Activated naive CD4-positive, alpha-beta T cell treated with anti-CD3 and anti-CD28 coated beads, Interleukin-2, amount 50 U/mL, for 24 hours (primary cell): ENCODE measurements at regions not wholly inside any gene's neighbourhood (a gene's known extent, or its start where the extent isn't known, plus 50 kb on each side); places are given as distances from the start of the nearest gene placed in this dataset.

ENCODE experiments used
- H3K27ac Mint-ChIP-seq: one replicate; pipeline ENCODE4 v1.8.0; 2021; ENCODE audit warnings: mild to moderate bottlenecking, mixed read lengths
- H3K27me3 Mint-ChIP-seq: one replicate; pipeline ENCODE4 v1.8.0; 2021; ENCODE audit warnings: mixed read lengths
- H3K36me3 Mint-ChIP-seq: one replicate; pipeline ENCODE4 v1.8.0; 2021; ENCODE audit warnings: mixed read lengths
- H3K4me1 Mint-ChIP-seq: one replicate; pipeline ENCODE4 v1.8.0; 2021; ENCODE audit warnings: mixed read lengths
- H3K4me3 Mint-ChIP-seq: one replicate; pipeline ENCODE4 v1.8.0; 2021; ENCODE audit warnings: mild to moderate bottlenecking, mixed read lengths
- H3K9me3 Mint-ChIP-seq: one replicate; pipeline ENCODE4 v1.8.0; 2021; ENCODE audit warnings: mixed read lengths

DNA sequence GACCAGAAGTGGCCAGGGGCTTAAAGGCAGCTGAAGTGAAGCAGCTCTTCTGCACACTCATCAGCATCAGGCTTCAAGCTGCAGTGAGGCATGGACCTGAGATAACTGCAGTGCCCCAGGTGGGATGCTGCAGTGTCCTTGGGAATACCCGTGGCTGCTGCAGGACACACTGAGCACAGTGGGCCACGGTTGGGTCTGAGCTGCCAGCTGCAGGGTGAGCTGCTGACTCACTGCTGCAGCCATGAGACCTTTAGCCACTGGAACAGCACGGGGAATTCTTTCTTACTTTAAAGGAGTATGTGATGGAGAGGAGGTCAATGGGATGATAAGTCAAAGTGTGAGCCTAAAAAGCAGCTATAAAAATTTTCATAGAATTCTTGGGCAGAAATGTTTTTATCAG lies 102.1 kb downstream of the XCL2 start:
- Mint-ChIP-seq H3K4me1 (peaks cover 69% of the 10 kb centered on the region), H3K27ac (no peak overlapping the region), H3K9me3 (no peaks in the 10 kb centered on the region), H3K27me3 (no peaks in the 10 kb centered on the region), H3K36me3 (no peaks in the 10 kb centered on the region), H3K4me3 (no peak overlapping the region)

DNA sequence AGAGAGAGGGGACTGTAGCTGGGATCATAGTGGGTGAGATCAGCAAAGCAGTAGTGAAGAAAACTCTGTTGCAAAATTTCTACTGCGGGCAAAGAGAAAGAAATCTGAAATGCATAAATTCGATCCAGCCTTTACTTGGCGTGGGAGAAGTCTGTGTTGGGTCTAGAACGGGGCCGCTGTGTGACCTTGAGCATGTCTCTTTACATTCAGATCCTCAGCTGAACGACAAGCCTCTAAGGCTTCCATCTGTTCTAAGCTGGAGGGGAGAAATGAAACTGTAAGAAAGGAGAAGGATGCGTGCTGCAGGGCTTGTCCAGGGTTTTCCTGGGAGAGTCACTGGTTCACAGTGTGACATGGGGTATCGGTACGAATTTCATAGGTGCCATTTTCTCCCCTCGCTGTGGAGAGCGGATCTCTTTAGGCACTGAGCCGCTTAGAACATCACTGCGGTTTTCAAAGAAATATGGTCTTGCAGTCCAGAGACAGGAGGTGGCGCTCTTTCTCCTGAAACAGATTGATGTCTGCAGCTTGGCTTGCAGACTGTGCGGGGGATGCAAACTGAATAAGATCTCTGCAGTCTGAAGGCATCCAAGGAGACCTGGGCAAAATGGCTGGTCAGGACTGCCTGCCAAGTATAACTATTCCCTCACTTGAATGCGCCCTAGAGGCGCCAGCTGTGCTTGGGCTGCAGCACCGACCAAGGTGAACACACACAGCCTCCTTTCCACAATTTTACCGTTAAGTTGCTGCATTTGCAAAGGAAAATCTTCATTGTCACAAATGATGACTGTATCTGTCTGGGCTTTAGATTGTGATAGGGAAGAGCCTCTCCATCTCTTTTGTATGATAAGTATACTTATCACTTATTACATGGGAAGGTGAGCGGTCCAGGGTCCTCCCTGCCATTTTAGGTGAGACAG lies 104.1 kb downstream of the XCL2 start:
- H3K27ac Mint-ChIP-seq, result peak overlapping the region; percentile 53
- peaks cover 50% of the 10 kb centered on the region for H3K4me1 Mint-ChIP-seq

DNA sequence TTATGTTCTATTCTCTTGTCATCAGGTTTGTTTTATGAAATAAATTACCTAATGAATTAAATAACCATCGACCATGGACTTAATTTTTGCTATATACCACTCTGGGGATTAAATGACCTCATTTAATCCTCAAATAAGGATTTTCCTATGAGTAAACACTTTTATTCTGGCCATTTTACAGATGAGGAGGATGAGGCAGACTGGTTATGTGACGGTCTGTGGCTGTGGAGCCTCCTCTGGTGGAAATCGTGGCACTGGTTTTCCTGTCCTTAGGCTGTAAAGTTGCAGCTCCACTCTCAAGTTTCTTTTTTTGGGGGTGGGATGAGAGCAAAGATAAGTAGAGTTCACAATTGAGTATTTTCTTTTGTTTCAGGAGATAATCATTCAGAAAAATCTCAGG lies 105.2 kb downstream of the XCL2 start:
- H3K4me1 Mint-ChIP-seq, result peaks cover 40% of the 10 kb centered on the region
- no peaks in the 10 kb centered on the region for H3K36me3 Mint-ChIP-seq
- no peak overlapping the region for H3K27ac Mint-ChIP-seq
- H3K4me3 Mint-ChIP-seq, result no peak overlapping the region
- H3K27me3 Mint-ChIP-seq, result no peaks in the 10 kb centered on the region
- H3K9me3 Mint-ChIP-seq, result no peaks in the 10 kb centered on the region

More for the DNA sequence above, 104.1 kb downstream of the XCL2 start:
- Mint-ChIP-seq H3K4me3 (peak overlapping the region; percentile 72), H3K36me3 (no peaks in the 10 kb centered on the region), H3K27me3 (no peaks in the 10 kb centered on the region), H3K9me3 (no peaks in the 10 kb centered on the region)

DNA sequence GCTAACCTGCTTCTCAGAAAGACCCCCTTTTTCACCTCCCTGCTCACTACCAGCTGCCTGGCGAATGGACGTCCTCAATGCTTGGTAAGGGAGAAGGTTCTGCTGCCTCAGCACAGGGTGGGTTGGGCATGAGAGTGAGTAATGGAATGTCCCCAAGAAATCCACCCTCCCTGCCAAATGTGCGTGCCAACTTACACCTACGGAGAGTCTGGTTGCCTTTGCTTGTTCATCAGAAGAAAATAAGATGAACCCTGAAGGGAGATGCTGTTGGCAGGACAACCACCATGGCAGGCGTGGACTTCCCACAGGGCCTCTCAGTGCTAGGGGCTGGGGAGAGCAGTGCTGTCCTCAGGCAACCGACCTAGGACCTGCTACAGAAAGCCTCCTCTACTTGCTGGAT lies 106.0 kb downstream of the XCL2 start:
- Mint-ChIP-seq H3K36me3 (no peaks in the 10 kb centered on the region), H3K27me3 (no peaks in the 10 kb centered on the region), H3K9me3 (no peaks in the 10 kb centered on the region), H3K27ac (no peak overlapping the region), H3K4me1 (peaks cover 32% of the 10 kb centered on the region), H3K4me3 (no peak overlapping the region)

DNA sequence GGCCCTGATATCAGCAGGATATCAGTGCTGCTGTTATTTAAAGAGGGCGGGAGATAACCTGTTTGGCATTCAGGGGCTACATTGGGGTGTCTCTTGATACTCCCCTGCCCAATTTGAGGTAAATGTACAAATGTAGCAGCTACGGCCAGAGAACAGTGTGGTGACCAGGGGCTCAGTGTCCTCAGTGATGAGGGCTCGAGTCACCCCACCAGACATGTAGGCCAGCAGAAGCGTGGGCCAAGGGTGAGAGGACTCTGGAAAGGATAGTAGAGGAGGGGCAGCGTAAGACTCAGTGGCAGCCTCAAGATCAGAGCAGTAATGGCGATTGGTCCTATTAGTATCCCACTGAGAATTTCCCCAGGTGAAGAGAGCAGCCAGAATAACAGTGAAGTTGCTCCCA lies 108.4 kb downstream of the XCL2 start:
- no peaks in the 10 kb centered on the region for H3K36me3 Mint-ChIP-seq
- H3K4me1 Mint-ChIP-seq, result peaks cover 18% of the 10 kb centered on the region
- H3K27ac Mint-ChIP-seq, result no peak overlapping the region
- no peak overlapping the region for H3K4me3 Mint-ChIP-seq
- H3K27me3 Mint-ChIP-seq, result no peaks in the 10 kb centered on the region
- H3K9me3 Mint-ChIP-seq, result no peaks in the 10 kb centered on the region

DNA sequence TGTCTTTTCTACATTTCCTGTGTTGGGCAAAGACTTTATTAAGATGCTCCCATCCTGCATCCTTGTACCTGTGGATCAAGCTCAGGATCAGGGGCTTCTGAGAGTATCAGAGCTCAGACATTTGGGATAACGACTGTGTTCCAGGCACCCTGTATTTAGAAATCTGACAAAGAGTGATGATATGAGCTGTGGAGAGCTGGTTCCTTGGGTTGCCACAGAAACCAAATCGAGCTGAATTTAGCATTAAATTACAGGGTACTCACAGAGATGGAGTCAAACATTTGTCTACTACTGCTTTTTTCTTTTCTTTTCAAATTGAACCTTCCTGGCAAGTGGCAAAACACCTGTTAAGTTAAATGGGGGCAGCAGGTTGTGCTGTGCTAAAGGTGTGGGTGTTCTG lies 110.6 kb downstream of the XCL2 start:
- H3K27ac Mint-ChIP-seq, result no peak overlapping the region
- H3K4me1 Mint-ChIP-seq, result no peaks in the 10 kb centered on the region
- H3K4me3 Mint-ChIP-seq, result no peak overlapping the region
- H3K9me3 Mint-ChIP-seq, result no peaks in the 10 kb centered on the region
- H3K27me3 Mint-ChIP-seq, result no peaks in the 10 kb centered on the region
- H3K36me3 Mint-ChIP-seq, result no peaks in the 10 kb centered on the region

DNA sequence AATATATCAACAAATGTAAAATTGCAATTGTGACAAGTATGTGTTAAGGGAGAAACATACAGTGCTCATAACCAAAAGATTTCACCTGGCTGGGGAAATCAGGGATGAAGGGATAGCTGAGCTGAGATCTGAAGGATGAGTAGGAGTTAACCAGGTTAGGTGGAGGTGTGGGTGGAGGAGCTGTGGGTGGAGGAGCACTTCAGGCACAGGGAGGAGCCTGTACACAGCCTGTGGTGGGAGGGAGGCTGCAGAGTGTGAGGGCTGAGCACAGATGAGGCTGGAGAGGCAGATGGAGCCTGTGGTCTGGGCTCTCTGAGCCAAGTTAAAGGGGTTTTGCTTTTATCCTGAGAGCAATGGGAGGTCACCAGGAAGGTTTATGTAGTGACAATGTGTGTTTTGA lies 111.9 kb downstream of the XCL2 start:
- H3K27ac Mint-ChIP-seq, result no peak overlapping the region
- no peak overlapping the region for H3K4me3 Mint-ChIP-seq
- H3K4me1 Mint-ChIP-seq, result no peaks in the 10 kb centered on the region
- no peaks in the 10 kb centered on the region for H3K9me3 Mint-ChIP-seq
- no peaks in the 10 kb centered on the region for H3K27me3 Mint-ChIP-seq
- no peaks in the 10 kb centered on the region for H3K36me3 Mint-ChIP-seq

DNA sequence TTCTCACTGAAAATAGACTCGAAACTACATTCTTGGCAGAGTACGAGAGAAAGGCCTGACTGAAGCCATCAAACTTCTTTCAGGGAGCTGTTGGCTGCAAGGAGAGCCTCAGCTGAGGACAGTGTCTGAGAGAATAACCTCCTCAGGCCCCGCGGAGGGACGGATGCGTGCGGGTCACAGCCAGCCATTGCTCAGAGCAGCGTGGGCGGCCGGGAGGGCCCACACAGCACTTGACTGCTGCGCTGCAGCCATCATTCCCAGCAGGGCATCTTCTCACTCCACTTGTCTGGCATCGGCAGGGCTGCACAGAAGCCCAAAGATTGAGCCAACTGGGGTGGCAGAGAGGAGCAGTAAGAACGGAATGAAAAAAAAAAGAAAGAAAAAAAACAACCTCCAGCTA lies 113.5 kb downstream of the XCL2 start:
- H3K27me3 Mint-ChIP-seq, result no peaks in the 10 kb centered on the region

DNA sequence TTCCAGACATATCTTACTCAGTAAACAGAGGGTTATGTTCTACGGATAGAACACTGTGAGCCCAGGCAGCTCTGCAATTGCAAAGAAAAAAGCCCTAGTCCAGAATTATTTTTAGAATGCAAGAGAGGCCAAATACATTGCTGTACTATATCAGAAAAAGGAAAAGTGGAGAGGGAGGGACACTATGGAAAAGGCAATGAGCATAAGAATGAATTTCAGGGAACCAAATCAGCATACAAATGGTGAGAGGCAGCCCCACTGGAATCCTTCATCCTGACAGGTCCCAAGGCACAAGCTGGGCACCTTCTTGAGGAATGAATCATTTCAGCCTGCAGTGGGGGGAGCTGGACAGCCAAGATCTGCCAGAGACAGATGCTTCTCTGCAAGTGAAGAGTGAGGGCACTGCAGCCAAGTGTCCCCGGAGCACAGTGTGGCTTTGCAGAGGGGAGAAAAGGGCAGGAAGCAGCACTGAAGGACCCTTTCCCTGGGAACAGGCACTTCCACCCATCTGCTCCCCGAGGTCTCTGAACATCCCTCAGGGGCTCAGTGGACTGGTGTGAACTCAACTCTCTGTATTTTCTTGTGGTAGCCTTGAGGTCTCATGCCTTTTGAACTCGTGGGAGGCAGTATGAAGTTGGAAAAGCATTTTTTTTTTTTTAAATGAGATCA lies 115.6 kb downstream of the XCL2 start:
- Mint-ChIP-seq H3K4me1 (no peaks in the 10 kb centered on the region), H3K9me3 (no peaks in the 10 kb centered on the region), H3K36me3 (no peaks in the 10 kb centered on the region), H3K27me3 (no peaks in the 10 kb centered on the region), H3K27ac (no peak overlapping the region), H3K4me3 (no peak overlapping the region)

More for the DNA sequence above, 113.5 kb downstream of the XCL2 start:
- Mint-ChIP-seq H3K27ac (no peak overlapping the region), H3K36me3 (no peaks in the 10 kb centered on the region), H3K9me3 (no peaks in the 10 kb centered on the region), H3K4me3 (no peak overlapping the region), H3K4me1 (no peaks in the 10 kb centered on the region)

DNA sequence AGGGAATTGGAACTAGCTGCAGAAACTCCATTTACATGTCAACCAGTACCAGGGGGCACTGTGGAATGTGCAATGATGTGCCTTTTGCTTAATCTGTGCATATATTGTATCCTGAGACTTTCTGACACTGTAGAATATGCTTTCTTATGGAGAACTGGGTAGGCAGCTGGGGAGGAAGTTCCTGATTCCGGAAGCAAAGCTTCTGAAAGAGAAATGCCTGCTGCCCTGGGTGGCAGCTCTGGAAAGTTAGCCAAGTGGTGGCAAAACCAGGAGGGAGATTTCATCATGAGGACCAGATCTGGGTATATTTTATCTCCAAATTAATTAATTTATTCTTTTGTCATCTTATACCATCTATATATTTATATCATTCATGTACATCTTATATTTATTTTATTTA lies 116.7 kb downstream of the XCL2 start:
- Mint-ChIP-seq H3K27me3 (no peaks in the 10 kb centered on the region), H3K4me3 (no peak overlapping the region), H3K4me1 (peaks cover 5% of the 10 kb centered on the region), H3K27ac (no peak overlapping the region), H3K36me3 (no peaks in the 10 kb centered on the region), H3K9me3 (no peaks in the 10 kb centered on the region)

DNA sequence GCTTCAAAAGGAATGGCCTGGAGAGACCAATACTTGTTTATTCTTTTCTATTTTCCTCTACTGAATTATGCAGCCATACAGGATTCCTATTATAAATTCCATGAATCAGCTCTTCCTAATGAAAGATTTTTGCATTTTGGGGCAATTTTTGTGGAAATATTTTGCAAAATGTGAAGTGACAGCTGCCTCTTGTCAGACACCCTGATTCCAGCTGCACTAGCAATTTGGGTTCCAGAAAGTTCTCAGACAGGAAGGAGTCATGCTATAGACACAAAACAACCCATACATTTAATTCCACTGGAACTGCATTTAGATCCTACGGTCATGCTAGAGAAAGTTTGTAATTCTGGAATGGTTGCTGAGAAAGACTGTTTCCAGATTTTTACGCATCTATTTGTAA lies 119.5 kb downstream of the XCL2 start:
- H3K27me3 Mint-ChIP-seq, result no peaks in the 10 kb centered on the region
- H3K36me3 Mint-ChIP-seq, result no peaks in the 10 kb centered on the region
- no peak overlapping the region for H3K27ac Mint-ChIP-seq
- no peaks in the 10 kb centered on the region for H3K9me3 Mint-ChIP-seq
- H3K4me3 Mint-ChIP-seq, result no peak overlapping the region
- H3K4me1 Mint-ChIP-seq, result peaks cover 27% of the 10 kb centered on the region

DNA sequence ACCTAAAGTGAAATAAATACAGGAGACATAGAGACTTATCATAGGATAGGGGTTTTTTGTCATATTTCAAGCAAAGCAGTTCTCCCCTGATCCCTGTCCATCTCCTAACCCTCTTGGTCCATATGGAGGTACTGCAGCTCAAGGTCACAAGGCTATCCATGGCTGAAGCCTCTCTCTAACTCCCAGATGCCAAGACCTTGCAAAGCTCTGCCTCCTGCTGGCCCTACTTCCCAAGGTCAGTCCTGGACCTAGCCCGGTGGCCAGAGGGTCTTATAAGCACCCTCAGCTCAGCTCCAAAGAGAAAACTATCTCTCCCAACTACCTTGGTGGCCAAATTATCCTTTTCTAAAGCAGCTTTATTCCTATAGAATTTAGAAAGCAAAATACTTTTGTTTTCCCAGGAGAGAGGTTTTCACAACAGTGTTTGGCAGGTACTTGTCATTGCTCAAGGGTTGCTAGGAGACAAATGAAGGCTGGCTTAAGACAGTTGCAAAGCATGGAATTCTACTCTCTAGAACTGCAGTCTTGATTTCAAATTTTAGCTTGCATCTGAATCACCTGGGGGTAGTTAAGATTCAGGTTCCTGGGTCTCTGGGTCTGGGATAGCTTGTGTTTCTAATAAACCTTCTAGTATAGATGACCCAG lies 121.5 kb downstream of the XCL2 start:
- Mint-ChIP-seq H3K27ac (peak overlapping the region; percentile 1), H3K27me3 (no peaks in the 10 kb centered on the region), H3K9me3 (no peaks in the 10 kb centered on the region), H3K36me3 (no peaks in the 10 kb centered on the region), H3K4me1 (peaks cover 27% of the 10 kb centered on the region), H3K4me3 (no peak overlapping the region)

DNA sequence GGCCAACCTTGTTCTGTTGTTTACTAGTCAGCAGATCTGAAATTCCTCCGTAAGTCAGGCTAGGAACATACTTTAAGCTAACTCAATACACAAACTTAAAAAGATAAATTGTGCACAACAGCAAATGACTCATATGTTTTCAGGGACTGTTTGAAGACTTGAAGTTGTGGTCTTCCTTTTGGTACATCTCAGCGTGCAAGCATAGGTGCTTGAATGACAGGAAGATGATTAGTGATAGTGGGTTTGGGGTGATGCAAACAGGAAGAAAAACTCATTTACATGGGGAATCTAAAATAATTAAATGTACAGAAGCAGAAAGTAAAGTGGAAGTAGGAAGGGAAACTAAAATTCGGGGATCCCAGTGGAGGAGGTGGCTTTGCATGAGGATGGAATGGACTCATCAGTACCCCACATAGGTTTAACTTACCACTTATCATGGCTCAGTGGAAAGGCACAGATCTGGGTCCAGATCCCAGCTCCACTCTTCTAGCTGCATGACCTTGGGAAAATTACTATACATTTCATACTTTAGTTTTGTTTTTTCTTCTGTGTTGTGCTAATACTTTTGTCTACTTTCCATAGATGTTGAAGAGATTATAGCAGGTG lies 122.3 kb downstream of the XCL2 start:
- Mint-ChIP-seq H3K4me3 (peak overlapping the region; percentile 16), H3K9me3 (no peaks in the 10 kb centered on the region), H3K4me1 (peaks cover 27% of the 10 kb centered on the region), H3K27ac (peak overlapping the region; percentile 13), H3K27me3 (no peaks in the 10 kb centered on the region), H3K36me3 (no peaks in the 10 kb centered on the region)

DNA sequence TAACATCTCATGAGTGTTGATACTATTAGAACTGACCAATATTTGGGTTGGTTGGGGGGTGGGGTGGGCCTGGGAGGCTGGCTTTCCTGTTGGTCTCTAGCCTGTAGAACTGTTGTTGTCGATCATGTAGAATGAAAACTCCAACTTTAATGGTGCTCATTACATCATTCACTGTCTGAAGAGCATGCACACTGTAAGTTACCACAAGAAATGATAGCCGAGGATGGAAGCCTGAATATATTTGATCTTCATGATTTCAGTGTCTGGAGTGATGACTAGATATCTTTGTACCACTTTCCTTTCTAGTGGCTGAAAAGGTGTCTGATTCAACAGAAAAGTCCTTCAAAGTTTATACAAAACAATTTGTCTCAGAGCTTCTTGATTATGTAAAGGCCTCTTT lies 123.6 kb downstream of the XCL2 start:
- no peak overlapping the region for H3K4me3 Mint-ChIP-seq
- no peaks in the 10 kb centered on the region for H3K36me3 Mint-ChIP-seq
- peaks cover 27% of the 10 kb centered on the region for H3K4me1 Mint-ChIP-seq
- no peak overlapping the region for H3K27ac Mint-ChIP-seq
- no peaks in the 10 kb centered on the region for H3K9me3 Mint-ChIP-seq
- no peaks in the 10 kb centered on the region for H3K27me3 Mint-ChIP-seq

DNA sequence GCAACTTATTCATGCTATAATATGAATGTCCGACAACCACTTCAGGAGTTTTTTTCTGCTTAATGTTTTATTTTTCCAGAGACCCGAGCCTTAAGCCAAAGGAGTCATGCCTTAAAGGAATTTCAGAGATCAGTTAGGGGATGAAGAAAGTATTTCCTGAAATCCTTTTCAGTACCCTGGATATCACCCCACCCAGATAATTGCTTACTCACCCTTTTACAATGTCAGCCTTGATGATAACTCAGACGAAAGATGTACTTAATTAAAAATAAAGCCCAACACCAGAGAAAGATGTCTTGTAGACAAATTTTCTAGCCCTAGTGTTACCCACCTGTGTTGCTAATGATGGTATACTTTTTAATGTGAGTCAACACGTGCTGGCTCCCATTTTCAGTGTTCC lies 124.1 kb downstream of the XCL2 start:
- H3K9me3 Mint-ChIP-seq, result no peaks in the 10 kb centered on the region
- H3K4me3 Mint-ChIP-seq, result no peak overlapping the region
- H3K4me1 Mint-ChIP-seq, result peaks cover 27% of the 10 kb centered on the region
- no peaks in the 10 kb centered on the region for H3K27me3 Mint-ChIP-seq
- no peak overlapping the region for H3K27ac Mint-ChIP-seq
- no peaks in the 10 kb centered on the region for H3K36me3 Mint-ChIP-seq

DNA sequence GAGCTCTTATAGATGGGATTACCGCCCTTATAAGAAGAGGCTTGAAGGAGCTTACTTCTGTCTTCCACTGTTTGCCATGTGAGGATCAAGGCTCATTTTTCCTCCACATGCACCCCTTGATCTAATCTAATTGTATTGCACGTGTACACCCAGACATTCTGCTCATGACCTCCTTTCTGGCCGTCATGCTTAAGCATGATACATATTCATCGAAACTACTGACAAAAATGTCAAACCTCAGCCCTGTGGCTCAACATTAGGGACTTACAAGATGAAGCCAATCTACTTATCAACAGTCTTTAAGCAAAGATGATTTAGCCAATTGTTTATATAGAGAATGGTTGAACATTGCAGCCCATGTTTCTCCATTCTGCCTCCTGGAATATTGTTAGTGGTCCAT lies 127.6 kb downstream of the XCL2 start:
- peaks cover 14% of the 10 kb centered on the region for H3K4me1 Mint-ChIP-seq
- no peaks in the 10 kb centered on the region for H3K27me3 Mint-ChIP-seq
- no peaks in the 10 kb centered on the region for H3K36me3 Mint-ChIP-seq
- no peak overlapping the region for H3K27ac Mint-ChIP-seq
- no peak overlapping the region for H3K4me3 Mint-ChIP-seq
- no peaks in the 10 kb centered on the region for H3K9me3 Mint-ChIP-seq
